ENCODE measurements at regions not wholly inside any gene's neighbourhood (a gene's known extent, or its start where the extent isn't known, plus 50 kb on each side); places are given as distances from the start of the nearest gene placed in this dataset.
A peak's percentile ranks its signal among the peaks of the same experiment; 100 is the strongest.

DNA sequence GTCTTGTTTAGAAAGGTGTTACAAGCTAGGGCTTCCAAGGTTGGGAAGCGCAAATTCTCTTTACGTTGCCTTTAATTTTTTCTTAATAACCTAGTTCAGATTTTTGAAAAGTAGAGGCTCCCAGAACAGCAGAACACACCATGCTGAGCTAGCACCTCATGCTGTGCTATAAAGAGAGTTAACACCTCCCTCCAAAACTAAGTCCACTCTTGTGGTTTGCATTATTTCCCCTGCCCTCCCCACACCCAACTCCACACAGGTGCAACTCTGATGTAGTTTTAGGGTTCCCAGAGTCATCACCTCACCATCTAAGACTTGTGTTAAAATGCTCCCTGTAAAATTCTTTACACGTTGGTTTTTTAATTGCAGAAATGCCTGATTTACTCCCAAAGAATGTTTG is 459.4 kb upstream of the JARID2 start:
- Histone ChIP-seq H3K23ac (ENCODE audit: insufficient read length, low read depth, low read length) (no peak overlapping the region), H2AK5ac (ENCODE audit: insufficient read length, low read length) (no peak overlapping the region), H4K91ac (ENCODE audit: insufficient read length, low read depth, low read length) (no peak overlapping the region), H3K27ac (ENCODE audit: insufficient read length, low read depth, low read length) (no peak overlapping the region), H3K4me1 (ENCODE audit: insufficient read depth, low read length) (peaks cover 17% of the 10 kb centered on the region; the same call in 1 of the 2 replicates), H4K20me1 (ENCODE audit: control insufficient read depth, insufficient read depth, insufficient read length) (no peaks in the 10 kb centered on the region), H3K23me2 (ENCODE audit: insufficient read length, low read depth, low read length, poor library complexity, severe bottlenecking) (no peaks in the 10 kb centered on the region), H4K8ac (replicated peaks; ENCODE audit: insufficient read length, low read depth, low read length) (no peak overlapping the region), H3K9ac (ENCODE audit: extremely low read depth, insufficient read length, low read length) (no peak overlapping the region), H3T11ph (ENCODE audit: low read length) (no peak overlapping the region), H2BK120ac (ENCODE audit: low read depth, low read length, poor library complexity, severe bottlenecking) (no peak overlapping the region), H2BK15ac (ENCODE audit: low read depth, low read length) (no peak overlapping the region), H3K79me2 (ENCODE audit: insufficient read depth, low read length) (no peaks in the 10 kb centered on the region), H3K14ac (ENCODE audit: insufficient read depth, low read length) (no peak overlapping the region), H4K5ac (ENCODE audit: insufficient read length, low read depth, low read length) (no peak overlapping the region), H3K18ac (ENCODE audit: insufficient read length, low read depth, low read length) (no peak overlapping the region), H3K56ac (ENCODE audit: insufficient read length, low read depth, low read length) (no peak overlapping the region), H3K4ac (ENCODE audit: low read depth, low read length) (no peak overlapping the region), H3K9me3 (ENCODE audit: control insufficient read depth, low read depth, low read length) (no peaks in the 10 kb centered on the region), H2BK12ac (ENCODE audit: insufficient read length, low read depth, low read length) (no peak overlapping the region), H2BK20ac (ENCODE audit: low read depth, low read length, poor library complexity, severe bottlenecking) (no peak overlapping the region), H2BK5ac (ENCODE audit: insufficient read length, low read length) (no peak overlapping the region), H3K27me3 (ENCODE audit: insufficient read depth, low read length) (no peaks in the 10 kb centered on the region), H3K4me2 (ENCODE audit: insufficient read depth, insufficient read length, low read length) (no peak overlapping the region), H3K79me1 (ENCODE audit: insufficient read depth, low read depth, low read length, poor library complexity, severe bottlenecking) (no peaks in the 10 kb centered on the region), H2AFZ (ENCODE audit: low read length) (no peak overlapping the region)
- no peaks in the 10 kb centered on the region for H3K27me3 Mint-ChIP-seq (ENCODE audit: low read depth)
- no peak for TF ChIP-seq CTCF (conservative IDR thresholded peaks at IDR 0.05)
- H3K4me1 Mint-ChIP-seq: peaks cover 76 to 83% of the 10 kb centered on the region in 2 experiments
- peaks cover 6 to 8% (median 7%) of the 10 kb centered on the region in 3 experiments; a peak in 6 of 7 replicates for H3K36me3 Mint-ChIP-seq (ENCODE audit: insufficient read depth in 1 of 3, low read depth in 3 of 3)
- H3K4me3 Mint-ChIP-seq: no peak overlapping the region
- no peak for DNase-seq
- WGBS (ENCODE audit: extremely low coverage, insufficient read length, low lambda C conversion rate): no CpG with 5 or more reads among the region's 3 CpGs
- peaks cover 2 to 8% of the 10 kb centered on the region in 2 experiments; a peak in 3 of 5 replicates for H3K9me3 Mint-ChIP-seq
- peak overlapping the region; percentile 44 to 99 (median 93); a peak in 4 of 7 replicates for H3K27ac Mint-ChIP-seq
